HG02763 (cell line): ENCODE measurements at regions not wholly inside any gene's neighbourhood (a gene's known extent, or its start where the extent isn't known, plus 50 kb on each side); places are given as distances from the start of the nearest gene placed in this dataset.

Experiments used
- ATAC-seq: cut with Tn5 transposase; IDR thresholded peaks from one replicate; pipeline ENCODE4 v1.9.1; 2021; ENCODE audit warnings: mild to moderate bottlenecking, moderate library complexity; ENCODE audit not compliant: unreplicated experiment

GRCh38 chr2:126825316-126825715, 73.4 kb upstream of the TEX51 start:
- no peak for ATAC-seq

GRCh38 chr2:126826491-126826890, 72.2 kb upstream of the TEX51 start:
- ATAC-seq, result no peak

GRCh38 chr2:126827371-126827770, 71.3 kb upstream of the TEX51 start:
- no peak for ATAC-seq

DNA sequence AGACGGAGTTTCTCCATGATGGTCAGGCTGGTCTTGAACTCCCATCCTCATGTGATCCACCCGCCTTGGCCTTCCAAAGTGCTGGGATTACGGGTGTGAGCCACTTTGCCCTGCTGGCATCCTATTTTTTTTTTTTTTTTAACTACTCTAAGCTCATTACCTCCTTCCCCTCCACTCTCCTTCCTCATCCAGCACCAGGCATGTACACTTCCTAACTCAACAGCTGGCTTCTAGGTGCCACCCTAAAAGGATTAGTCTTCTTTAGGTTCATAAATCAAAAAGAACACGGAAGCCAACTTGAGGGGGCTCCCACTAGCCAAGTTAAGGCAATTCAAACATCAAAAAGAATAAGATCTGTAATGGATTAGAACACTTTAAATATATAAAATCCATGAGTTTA, 70.6 kb upstream of the TEX51 start:
- ATAC-seq, result no peak

- no peak for ATAC-seq
These were observed 70.2 kb upstream of the TEX51 start for GRCh38 chr2:126828491-126828890.

GRCh38 chr2:126831234-126832005, 67.3 kb upstream of the TEX51 start:
- no peak for ATAC-seq

- ATAC-seq, result no peak
These were observed 66.7 kb upstream of the TEX51 start for GRCh38 chr2:126832014-126832413.

DNA sequence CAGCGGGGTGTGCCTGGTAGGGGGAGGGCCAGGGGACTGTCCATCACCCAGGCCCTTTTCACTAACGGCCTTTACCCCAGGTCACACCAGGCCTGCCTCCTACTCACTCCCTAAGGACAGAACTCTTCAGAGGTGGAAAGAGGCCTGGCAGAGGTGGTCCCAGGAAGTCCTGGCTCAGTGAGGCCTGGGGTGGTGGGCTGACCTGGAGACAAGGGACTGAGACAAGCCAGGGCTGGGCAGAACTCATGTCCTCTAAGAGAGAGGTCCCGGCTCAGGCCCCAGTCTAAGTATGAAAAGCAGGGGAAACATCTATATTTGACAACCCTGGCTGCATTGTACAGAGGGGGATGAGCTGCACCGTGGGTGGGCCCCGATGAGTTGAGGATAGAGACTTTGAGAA, 65.9 kb upstream of the TEX51 start:
- no peak for ATAC-seq

DNA sequence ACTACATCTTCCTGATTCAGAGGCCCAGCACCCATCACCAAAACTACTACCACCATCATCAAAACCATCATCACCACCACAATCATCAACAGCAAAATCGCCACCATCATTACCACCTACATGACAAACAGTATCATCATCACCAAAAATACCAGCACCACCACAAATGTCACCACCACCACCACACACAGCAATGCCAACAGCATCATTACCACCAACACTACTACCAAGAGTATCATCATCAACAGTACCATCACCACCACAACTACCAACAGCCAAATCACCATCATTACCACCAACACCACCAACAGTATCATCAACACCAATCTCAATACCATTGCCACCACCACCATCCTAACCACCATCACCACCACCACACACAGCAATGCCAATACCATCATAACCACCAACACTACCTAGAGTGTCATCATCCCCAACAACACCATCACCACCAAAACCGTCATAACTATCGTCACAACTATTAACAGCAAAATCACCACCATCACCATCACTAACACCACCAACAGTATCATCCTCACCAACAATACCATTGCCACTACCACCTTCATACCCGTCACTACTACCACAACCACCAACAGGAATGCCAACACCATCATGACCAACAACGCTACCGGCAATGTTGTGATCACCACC, 64.6 kb upstream of the TEX51 start:
- ATAC-seq, result no peak

DNA sequence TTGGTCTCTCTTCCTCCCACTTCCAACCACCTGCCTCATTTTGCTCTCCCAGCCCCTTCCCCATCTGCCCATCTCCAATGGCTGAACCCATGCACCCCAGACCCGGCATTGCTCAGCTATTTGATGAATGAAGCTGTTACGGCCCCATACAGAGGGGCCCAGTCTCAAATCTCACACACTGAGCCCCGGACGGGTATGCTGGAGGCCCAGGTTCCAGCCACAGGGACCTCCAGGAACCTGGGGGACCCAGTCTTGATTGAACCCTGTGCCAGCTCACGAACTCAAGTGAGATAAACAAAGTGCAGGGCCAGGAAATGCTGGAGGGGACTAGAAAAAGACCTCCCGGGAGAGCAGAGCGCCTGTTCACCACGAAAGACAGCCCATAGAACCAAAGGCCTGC, 63.4 kb upstream of the TEX51 start:
- no peak for ATAC-seq

DNA sequence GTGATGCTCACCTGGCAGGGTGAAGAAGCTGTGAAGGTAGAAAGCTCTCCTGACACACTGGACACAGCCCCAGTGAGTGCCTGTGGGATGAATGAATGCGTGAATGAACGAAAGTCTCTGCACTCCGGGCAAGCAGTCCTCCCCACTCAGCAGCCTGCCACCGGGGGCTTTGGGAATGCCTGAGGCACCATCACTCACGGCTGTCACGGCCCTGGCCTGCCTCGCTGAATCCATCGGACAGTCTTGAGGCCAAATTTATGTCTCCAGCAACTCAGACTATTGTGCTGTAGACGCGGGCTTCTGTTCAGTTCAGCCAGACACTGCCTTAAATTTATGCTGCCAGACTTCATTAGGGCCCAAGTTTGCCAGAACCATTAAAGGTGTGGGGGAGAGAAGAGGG, 62.9 kb upstream of the TEX51 start:
- no peak for ATAC-seq

DNA sequence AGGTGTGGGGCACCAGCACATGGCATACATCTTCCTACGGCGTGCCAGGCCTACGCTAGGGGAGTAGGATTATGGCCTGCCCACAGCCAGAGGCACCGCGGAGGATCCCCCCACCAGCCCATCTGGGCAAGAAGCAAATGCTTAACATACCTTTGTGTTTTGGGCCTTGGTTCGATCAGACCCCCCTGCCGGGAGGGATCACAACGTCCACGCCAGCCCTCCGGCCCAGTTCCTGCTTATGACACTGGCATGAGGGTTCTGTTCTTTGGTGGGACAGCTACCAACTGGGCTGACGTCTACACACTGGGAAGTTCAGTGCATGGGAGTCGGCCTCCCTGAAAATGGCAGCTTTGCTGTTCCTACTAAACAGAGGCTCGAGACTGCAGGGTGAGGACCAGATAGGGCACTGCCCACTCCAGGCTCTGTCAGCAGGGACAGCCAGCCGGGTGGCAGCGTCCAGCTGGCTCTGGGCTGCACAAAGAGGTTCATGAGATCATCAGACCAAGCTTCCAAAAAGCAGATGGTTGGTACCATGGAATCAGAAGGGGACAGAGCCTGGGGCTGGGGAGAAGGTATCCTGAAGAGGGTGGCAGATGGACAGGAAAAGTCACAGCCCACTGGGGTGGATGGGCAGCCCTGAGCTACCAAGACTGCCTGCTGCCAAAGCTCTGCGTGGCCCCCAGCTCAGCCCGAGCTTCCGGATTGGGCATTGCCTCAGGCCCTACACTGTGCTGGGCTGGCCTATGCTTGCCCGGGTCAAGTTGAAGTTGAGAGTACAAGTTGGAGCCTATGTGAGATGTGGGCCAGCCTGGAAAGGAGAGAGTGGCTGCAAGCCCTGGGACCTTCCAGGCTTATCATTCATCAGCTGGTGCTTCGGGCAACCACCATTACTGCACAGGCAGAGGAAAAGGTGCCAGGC, 61.7 kb upstream of the TEX51 start:
- ATAC-seq, result no peak

DNA sequence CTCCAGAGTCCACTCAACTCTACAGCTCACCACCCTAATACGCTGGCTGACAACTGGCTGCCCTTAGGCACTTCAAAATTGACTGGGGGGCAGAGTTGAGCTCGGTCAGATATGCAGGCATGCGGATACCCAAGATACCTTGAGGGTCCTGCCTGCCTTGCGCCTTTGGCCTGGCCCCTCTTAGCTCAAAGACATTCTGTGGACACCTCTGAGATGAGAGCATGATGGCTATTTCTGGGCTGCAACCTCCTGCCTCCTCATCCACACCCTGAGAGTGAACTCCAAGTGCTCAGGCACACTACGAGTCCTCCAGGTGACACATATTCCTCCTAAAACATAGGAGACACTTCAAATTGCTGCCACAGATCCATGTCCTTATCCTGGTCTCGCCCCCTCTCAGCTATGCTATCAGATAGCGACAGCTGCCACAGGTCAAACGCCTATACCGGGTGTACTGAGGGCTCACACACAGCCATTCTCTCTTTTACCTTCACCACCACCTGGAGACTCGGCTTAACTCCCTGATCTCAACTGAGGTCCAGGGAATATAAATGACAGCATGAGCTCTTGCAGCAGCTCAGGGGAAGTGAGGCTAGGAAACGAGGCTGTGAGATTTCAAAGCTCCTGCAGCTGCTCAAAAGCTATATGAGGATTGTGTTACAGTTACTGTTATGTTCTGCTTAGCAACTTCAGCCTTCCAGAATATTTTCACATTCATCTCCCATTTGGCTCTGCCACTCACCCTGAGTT, 60.5 kb upstream of the TEX51 start:
- ATAC-seq, result no peak

DNA sequence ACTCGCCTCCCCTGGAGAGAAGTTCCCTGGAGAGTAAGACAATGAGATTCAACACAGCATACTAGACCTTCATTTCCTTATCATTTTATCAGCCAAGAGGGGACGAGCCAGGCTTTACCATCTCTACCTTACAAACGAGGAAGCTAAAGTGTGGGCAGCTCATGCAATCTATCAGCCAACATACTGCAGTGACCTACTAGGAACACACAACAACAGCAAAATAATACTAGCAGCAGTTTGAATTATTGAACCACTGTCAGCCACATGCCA, 60.0 kb upstream of the TEX51 start:
- no peak for ATAC-seq

GRCh38 chr2:126839796-126840195, 58.9 kb upstream of the TEX51 start:
- ATAC-seq, result no peak

DNA sequence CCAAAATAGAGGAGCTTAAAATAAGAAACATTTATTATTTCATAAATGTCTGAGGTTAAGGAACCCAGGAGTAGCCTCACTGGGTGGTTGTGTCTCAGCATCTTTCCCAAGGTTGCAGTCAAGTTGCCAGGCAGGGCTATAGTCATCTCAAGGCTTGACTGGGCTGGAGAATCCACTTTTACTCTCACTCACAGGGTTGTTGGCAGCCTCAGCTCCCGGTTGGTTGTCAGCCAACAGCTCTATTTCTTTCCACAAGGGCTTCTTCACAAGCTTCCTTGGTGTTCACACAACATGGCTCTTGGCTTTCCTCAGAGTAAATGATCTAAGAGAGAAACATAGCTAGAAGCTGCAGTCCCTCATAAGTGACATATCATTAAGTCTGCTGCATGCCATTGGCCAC, 55.6 kb upstream of the TEX51 start:
- ATAC-seq, result no peak

- ATAC-seq, result no peak
These were observed 52.4 kb upstream of the TEX51 start for GRCh38 chr2:126846241-126846640.
